HEK293 (cell line): ENCODE measurements at regions not wholly inside any gene's neighbourhood (a gene's known extent, or its start where the extent isn't known, plus 50 kb on each side); places are given as distances from the start of the nearest gene placed in this dataset.

Source experiments
- CTCF ChIP-seq: fragments of 450-650 bp; formaldehyde crosslinking; IDR thresholded peaks from 2 replicates; pipeline ENCODE4 v1.5.1; 2016; ENCODE audit warnings: missing biosample characterization, missing genetic modification characterization
- KLF9 ChIP-seq: fragments of 450-650 bp; formaldehyde crosslinking; IDR thresholded peaks from 2 replicates; pipeline ENCODE4 v1.5.1; 2016; ENCODE audit warnings: missing biosample characterization, missing genetic modification characterization, low read depth
- MYNN ChIP-seq: fragments of 450-650 bp; formaldehyde crosslinking; IDR thresholded peaks from 2 replicates; pipeline ENCODE4 v1.5.1; 2016; ENCODE audit warnings: missing biosample characterization, missing genetic modification characterization, borderline replicate concordance
- TCF7L2 ChIP-seq: IDR thresholded peaks from 2 replicates; pipeline ENCODE4 v1.6.1; 2011; ENCODE audit warnings: low read depth, mild to moderate bottlenecking, inconsistent platforms, low read length, moderate library complexity, borderline replicate concordance
- YY1 ChIP-seq: fragments of 450-650 bp; formaldehyde crosslinking; IDR thresholded peaks from 2 replicates; pipeline ENCODE4 v1.5.1; 2018; ENCODE audit warnings: missing biosample characterization, missing genetic modification characterization
- ZNF18 ChIP-seq: fragments of 450-650 bp; formaldehyde crosslinking; IDR thresholded peaks from 2 replicates; pipeline ENCODE4 v1.5.1; 2016; ENCODE audit warnings: missing biosample characterization, missing genetic modification characterization
- ZSCAN18 ChIP-seq: fragments of 450-650 bp; formaldehyde crosslinking; IDR thresholded peaks from 2 replicates; pipeline ENCODE4 v1.5.1; 2016; ENCODE audit warnings: missing biosample characterization, missing genetic modification characterization

GRCh38 chr1:228937351-228937750, 202.1 kb downstream of the RHOU start:
- no peak for TF ChIP-seq CTCF (tag by site-specific recombination)
- no peak for TF ChIP-seq TCF7L2
- no peak for TF ChIP-seq ZNF18
- no peak for TF ChIP-seq YY1 (tag by site-specific recombination)
- TF ChIP-seq MYNN = no peak
- TF ChIP-seq KLF9 (tag by site-specific recombination) = no peak
- no peak for TF ChIP-seq ZSCAN18 (tag by site-specific recombination)
